Naive thymus-derived CD4-positive, alpha-beta T cell (primary cell): ENCODE measurements at regions not wholly inside any gene's neighbourhood (a gene's known extent, or its start where the extent isn't known, plus 50 kb on each side); places are given as distances from the start of the nearest gene placed in this dataset.

Experiments
- ATAC-seq: fragments of 150-1000 bp; cut with Tn5 transposase; 2 replicates; pipeline ENCODE4 v1.10.0; 2021; ENCODE audit warnings: mild to moderate bottlenecking, moderate library complexity
- CTCF ChIA-PET: fragments of 350-600 bp; sonication (Branson Sonifier 250); formaldehyde crosslinking; loops from one replicate; lab custom pipeline; 2021; ENCODE audit warnings: antibody characterized with exemption; lab: Charles Lee
- POLR2A ChIA-PET: fragments of 350-600 bp; sonication (Branson Sonifier 250); formaldehyde crosslinking; loops from one replicate; lab custom pipeline; 2021; ENCODE audit warnings: antibody characterized with exemption, inconsistent platforms; lab: Charles Lee
- DNase-seq, 9 donors: peaks; one replicate each; pipeline versions ENCODE4 v3.0.0 to v3.0.0-alpha.2; 2020 to 2022; ENCODE audit warnings: mixed read lengths in 1 of 9
- H3K27ac ChIP-seq: one replicate; pipeline ENCODE4 v1.7.0; 2013; ENCODE audit warnings: mild to moderate bottlenecking, low read depth, low read length, moderate library complexity
- H3K27me3 ChIP-seq, 2 donors: one replicate each; pipeline ENCODE4 v1.7.0; 2013; ENCODE audit warnings: low read length in 2 of 2, mild to moderate bottlenecking in 2 of 2, moderate library complexity in 2 of 2; ENCODE audit not compliant: control insufficient read depth in 2 of 2, insufficient read depth in 2 of 2
- H3K36me3 ChIP-seq, 3 experiments: 1 replicate in 2 of 3; 2 replicates in 1 of 3; pipeline ENCODE4 v1.7.0; 2013; ENCODE audit warnings: low read length in 3 of 3, mild to moderate bottlenecking in 3 of 3, moderate library complexity in 1 of 3; ENCODE audit not compliant: insufficient read depth in 3 of 3, control insufficient read depth in 2 of 3
- H3K4me1 ChIP-seq, 2 donors: one replicate each; pipeline ENCODE4 v1.7.0; 2013; ENCODE audit warnings: low read length in 2 of 2, mild to moderate bottlenecking in 2 of 2, moderate library complexity in 1 of 2; ENCODE audit not compliant: control insufficient read depth in 2 of 2, insufficient read depth in 2 of 2
- H3K4me3 ChIP-seq: 2 replicates; pipeline ENCODE4 v1.7.0; 2013; ENCODE audit warnings: mild to moderate bottlenecking, low read length
- H3K9me3 ChIP-seq, 3 experiments: 1 replicate in 2 of 3; 2 replicates in 1 of 3; pipeline ENCODE4 v1.7.0; 2013; ENCODE audit warnings: low read length in 3 of 3; ENCODE audit not compliant: control insufficient read depth in 2 of 3
- H3K27ac Mint-ChIP-seq, 9 donors: one replicate each; pipeline ENCODE4 v1.8.0; 2020 to 2022; ENCODE audit warnings: mixed read lengths in 9 of 9, mild to moderate bottlenecking in 8 of 9, moderate library complexity in 5 of 9, inconsistent platforms in 2 of 9
- H3K27me3 Mint-ChIP-seq, 5 donors: one replicate each; pipeline ENCODE4 v1.8.0; 2021 to 2022; ENCODE audit warnings: mixed read lengths in 5 of 5, mild to moderate bottlenecking in 1 of 5
- H3K36me3 Mint-ChIP-seq, 5 donors: one replicate each; pipeline ENCODE4 v1.8.0; 2020 to 2022; ENCODE audit warnings: mixed read lengths in 5 of 5, mild to moderate bottlenecking in 3 of 5, inconsistent platforms in 1 of 5
- H3K4me1 Mint-ChIP-seq, 7 donors: one replicate each; pipeline ENCODE4 v1.8.0; 2020 to 2022; ENCODE audit warnings: mixed read lengths in 7 of 7, mild to moderate bottlenecking in 3 of 7, inconsistent platforms in 1 of 7
- H3K4me3 Mint-ChIP-seq, 10 donors: one replicate each; pipeline ENCODE4 v1.8.0; 2020 to 2022; ENCODE audit warnings: mild to moderate bottlenecking in 10 of 10, mixed read lengths in 10 of 10, moderate library complexity in 6 of 10, inconsistent platforms in 2 of 10
- H3K9me3 Mint-ChIP-seq, 11 donors: one replicate each; pipeline ENCODE4 v1.8.0; 2020 to 2022; ENCODE audit warnings: mixed read lengths in 11 of 11, mild to moderate bottlenecking in 4 of 11, inconsistent platforms in 1 of 11, moderate library complexity in 1 of 11
- intact Hi-C, 2 donors: fragments of 100-400 bp; cut with micrococcal nuclease; formaldehyde crosslinking; loops; one replicate each; pipeline ENCODE4 v1.15.1; 2023

GRCh38 chr10:3248526-3249306, 76.1 kb upstream of the PITRM1 start:
- no peak for ATAC-seq
- Histone ChIP-seq H3K4me1 (no peaks in the 10 kb centered on the region), H3K9me3 (no peaks in the 10 kb centered on the region), H3K27me3 (no peaks in the 10 kb centered on the region), H3K36me3 (no peaks in the 10 kb centered on the region), H3K27ac (no peak overlapping the region), H3K4me3 (no peak overlapping the region)
- Mint-ChIP-seq H3K4me3 (no peak overlapping the region), H3K9me3 (no peaks in the 10 kb centered on the region), H3K4me1 (no peaks in the 10 kb centered on the region), H3K36me3 (no peaks in the 10 kb centered on the region), H3K27ac (no peak overlapping the region), H3K27me3 (peaks cover 11 to 47% (median 27%) of the 10 kb centered on the region in 5 donors)
- CTCF ChIA-PET: no interaction called here
- POLR2A ChIA-PET: no interaction called here
- no peak for DNase-seq
- intact Hi-C loops: no loop called here

GRCh38 chr10:3245395-3245794, 72.8 kb upstream of the PITRM1 start:
- ATAC-seq: no peak

GRCh38 chr10:3241967-3242650, 69.5 kb upstream of the PITRM1 start:
- peaks cover 0 to 31% (median 10%) of the 10 kb centered on the region in 5 donors for H3K27me3 Mint-ChIP-seq

More at GRCh38 chr10:3245395-3245794, 72.8 kb upstream of the PITRM1 start:
- H3K4me1 Mint-ChIP-seq: no peaks in the 10 kb centered on the region
- H3K9me3 Mint-ChIP-seq: no peaks in the 10 kb centered on the region
- H3K9me3 ChIP-seq: no peaks in the 10 kb centered on the region
- H3K4me1 ChIP-seq: no peaks in the 10 kb centered on the region
- no peak overlapping the region for H3K27ac ChIP-seq
- no peak overlapping the region for H3K4me3 ChIP-seq
- ChIA-PET POLR2A (no interaction called here), CTCF (no interaction called here)
- H3K27me3 Mint-ChIP-seq: peaks cover 4 to 31% (median 8%) of the 10 kb centered on the region in 5 donors
- DNase-seq: no peak
- H3K27ac Mint-ChIP-seq: no peak overlapping the region
- H3K27me3 ChIP-seq: no peaks in the 10 kb centered on the region
- intact Hi-C loops: no loop called here
- H3K4me3 Mint-ChIP-seq: no peak overlapping the region
- H3K36me3 Mint-ChIP-seq: no peaks in the 10 kb centered on the region
- H3K36me3 ChIP-seq: no peaks in the 10 kb centered on the region

GRCh38 chr10:3241274-3241921, 68.8 kb upstream of the PITRM1 start:
- Histone ChIP-seq H3K36me3 (no peaks in the 10 kb centered on the region), H3K9me3 (no peaks in the 10 kb centered on the region), H3K27me3 (no peaks in the 10 kb centered on the region), H3K4me3 (no peak overlapping the region), H3K27ac (no peak overlapping the region), H3K4me1 (no peaks in the 10 kb centered on the region)
- Mint-ChIP-seq H3K27ac (no peak overlapping the region), H3K36me3 (no peaks in the 10 kb centered on the region), H3K27me3 (peaks cover 0 to 31% (median 10%) of the 10 kb centered on the region in 5 donors), H3K9me3 (no peaks in the 10 kb centered on the region), H3K4me1 (peaks cover 0 to 8% (median 4%) of the 10 kb centered on the region in 7 donors), H3K4me3 (no peak overlapping the region)
- no peak for DNase-seq
- intact Hi-C loops: no loop called here
- ChIA-PET CTCF (interaction anchor here (1.5 to 2.9 kb wide), 2 partner anchors 1414 to 1418 kb away, joined by 5 to 33 read pairs; no protein-coding TSS in a partner anchor), POLR2A (no interaction called here)
- ATAC-seq: no peak

More at GRCh38 chr10:3241967-3242650, 69.5 kb upstream of the PITRM1 start:
- H3K4me3 ChIP-seq: no peak overlapping the region
- no peaks in the 10 kb centered on the region for H3K9me3 ChIP-seq
- ATAC-seq (no peak), DNase-seq (no peak)
- POLR2A ChIA-PET: no interaction called here
- H3K9me3 Mint-ChIP-seq: no peaks in the 10 kb centered on the region
- H3K4me3 Mint-ChIP-seq: no peak overlapping the region
- intact Hi-C loops: no loop called here
- H3K4me1 ChIP-seq: no peaks in the 10 kb centered on the region
- CTCF ChIA-PET: interaction anchor here (2.9 kb wide), 1 partner anchor 1417 kb away, joined by 33 read pairs; no protein-coding TSS in a partner anchor
- H3K27ac Mint-ChIP-seq: no peak overlapping the region
- no peaks in the 10 kb centered on the region for H3K27me3 ChIP-seq
- no peak overlapping the region for H3K27ac ChIP-seq
- H3K4me1 Mint-ChIP-seq: peaks cover 0 to 8% (median 4%) of the 10 kb centered on the region in 7 donors
- H3K36me3 Mint-ChIP-seq: no peaks in the 10 kb centered on the region
- H3K36me3 ChIP-seq: no peaks in the 10 kb centered on the region

- no peak overlapping the region for H3K27ac ChIP-seq
- ChIA-PET POLR2A (no interaction called here), CTCF (interaction anchor here (0.7 to 2.9 kb wide), 5 partner anchors 213 to 1419 kb away, joined by 3 to 33 read pairs (median 4); no protein-coding TSS in a partner anchor)
- H3K4me3 ChIP-seq: no peak overlapping the region
- H3K4me1 Mint-ChIP-seq: peaks cover 0 to 8% (median 4%) of the 10 kb centered on the region in 7 donors
- H3K27me3 Mint-ChIP-seq: peaks cover 0 to 30% (median 10%) of the 10 kb centered on the region in 5 donors
- DNase-seq: no peak
- H3K27me3 ChIP-seq: no peaks in the 10 kb centered on the region
- H3K9me3 ChIP-seq: no peaks in the 10 kb centered on the region
- peak overlapping the region in 3 of 10 donors; percentile 6 to 32 (median 24) for H3K4me3 Mint-ChIP-seq
- H3K4me1 ChIP-seq: no peaks in the 10 kb centered on the region
- no peaks in the 10 kb centered on the region for H3K36me3 Mint-ChIP-seq
- intact Hi-C loops: loop anchor here (1.0 to 5.0 kb wide), 6 partner anchors 48 to 1527 kb away; no protein-coding TSS in a partner anchor
- no peaks in the 10 kb centered on the region for H3K9me3 Mint-ChIP-seq
- no peak overlapping the region for H3K27ac Mint-ChIP-seq
- no peak for ATAC-seq
- no peaks in the 10 kb centered on the region for H3K36me3 ChIP-seq
Observed at GRCh38 chr10:3239920-3240894, 67.6 kb upstream of the PITRM1 start.
